ENCODE measurements at regions not wholly inside any gene's neighbourhood (a gene's known extent, or its start where the extent isn't known, plus 50 kb on each side); places are given as distances from the start of the nearest gene placed in this dataset.

DNA sequence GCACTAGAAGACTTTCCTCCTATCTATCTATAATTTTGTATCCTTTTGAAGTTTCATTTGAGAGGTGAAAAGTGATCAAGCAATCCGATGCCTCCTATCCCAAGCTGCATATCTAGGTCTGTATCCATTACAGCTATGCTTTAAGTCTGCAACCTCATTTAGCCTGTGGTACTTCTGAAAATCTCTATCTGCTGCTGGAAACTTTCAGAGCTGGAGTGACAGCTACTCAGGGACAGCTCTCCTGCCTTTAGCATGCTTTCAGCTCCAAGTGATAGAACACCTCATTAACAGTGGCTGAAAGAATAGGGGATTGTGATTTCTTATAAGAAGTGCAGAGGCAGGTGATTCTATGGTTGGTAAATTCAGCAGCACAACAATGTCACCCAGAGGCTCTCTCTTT is 1153.5 kb downstream of the AACS start:
- 76 to 97% (median 86%) methylated on average over 1 of the region's 1 CpG for WGBS, 5 donors
- Histone ChIP-seq H3K36me3 (no peaks in the 10 kb centered on the region), H3K27ac (no peak overlapping the region), H3K9me3 (no peaks in the 10 kb centered on the region), H3K4me1 (no peaks in the 10 kb centered on the region), H3K4me3 (no peak overlapping the region), H3K27me3 (replicated peaks in 1 of 7) (no peaks in the 10 kb centered on the region)
- TF ChIP-seq POLR2A (IDR thresholded peaks at IDR 0.05) (no peak), POLR2AphosphoS5 (IDR thresholded peaks at IDR 0.05) (no peak)
- TF ChIP-seq, protein P1, sequence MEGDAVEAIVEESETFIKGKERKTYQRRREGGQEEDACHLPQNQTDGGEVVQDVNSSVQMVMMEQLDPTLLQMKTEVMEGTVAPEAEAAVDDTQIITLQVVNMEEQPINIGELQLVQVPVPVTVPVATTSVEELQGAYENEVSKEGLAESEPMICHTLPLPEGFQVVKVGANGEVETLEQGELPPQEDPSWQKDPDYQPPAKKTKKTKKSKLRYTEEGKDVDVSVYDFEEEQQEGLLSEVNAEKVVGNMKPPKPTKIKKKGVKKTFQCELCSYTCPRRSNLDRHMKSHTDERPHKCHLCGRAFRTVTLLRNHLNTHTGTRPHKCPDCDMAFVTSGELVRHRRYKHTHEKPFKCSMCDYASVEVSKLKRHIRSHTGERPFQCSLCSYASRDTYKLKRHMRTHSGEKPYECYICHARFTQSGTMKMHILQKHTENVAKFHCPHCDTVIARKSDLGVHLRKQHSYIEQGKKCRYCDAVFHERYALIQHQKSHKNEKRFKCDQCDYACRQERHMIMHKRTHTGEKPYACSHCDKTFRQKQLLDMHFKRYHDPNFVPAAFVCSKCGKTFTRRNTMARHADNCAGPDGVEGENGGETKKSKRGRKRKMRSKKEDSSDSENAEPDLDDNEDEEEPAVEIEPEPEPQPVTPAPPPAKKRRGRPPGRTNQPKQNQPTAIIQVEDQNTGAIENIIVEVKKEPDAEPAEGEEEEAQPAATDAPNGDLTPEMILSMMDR (IDR thresholded peaks at IDR 0.05 in 8 of 11, conservative IDR thresholded peaks at IDR 0.05 in 3 of 11), result no peak
- intact Hi-C loops (cut with DNase I; ENCODE audit: low total_unique reads), result no loop called here
- no peak for DNase-seq

DNA sequence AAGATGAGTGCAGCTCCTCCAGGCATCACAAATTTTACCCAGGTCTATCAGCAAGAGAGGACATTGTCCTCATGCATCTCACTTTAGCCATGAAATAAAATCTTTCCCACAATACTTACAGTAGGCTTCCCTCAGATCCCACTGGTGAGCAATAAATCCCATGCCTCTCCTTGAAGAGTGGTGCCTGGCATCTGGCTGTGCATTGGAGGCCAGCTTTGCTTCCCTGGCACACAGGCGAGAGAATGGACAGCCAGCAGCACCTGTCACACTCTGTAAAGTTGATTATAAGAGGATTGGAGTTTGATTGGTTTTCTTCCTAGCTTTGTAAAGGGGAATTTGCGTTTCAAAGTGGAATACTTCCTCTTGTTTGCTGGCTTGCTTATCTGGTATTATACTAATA is 1153.9 kb downstream of the AACS start:
- H3K4me1 ChIP-seq, result no peaks in the 10 kb centered on the region
- intact Hi-C loops (cut with DNase I; ENCODE audit: low total_unique reads), result no loop called here
- no peak for TF ChIP-seq POLR2AphosphoS5 (IDR thresholded peaks at IDR 0.05)
- DNase-seq, result no peak
- H3K9me3 ChIP-seq, result no peaks in the 10 kb centered on the region
- no peaks in the 10 kb centered on the region for H3K27me3 ChIP-seq (replicated peaks in 1 of 7)
- H3K4me3 ChIP-seq, result no peak overlapping the region
- no peak overlapping the region for H3K27ac ChIP-seq
- H3K36me3 ChIP-seq, result no peaks in the 10 kb centered on the region
- WGBS, 5 donors, result 55 to 80% (median 63%) methylated on average over 2 of the region's 2 CpGs

DNA sequence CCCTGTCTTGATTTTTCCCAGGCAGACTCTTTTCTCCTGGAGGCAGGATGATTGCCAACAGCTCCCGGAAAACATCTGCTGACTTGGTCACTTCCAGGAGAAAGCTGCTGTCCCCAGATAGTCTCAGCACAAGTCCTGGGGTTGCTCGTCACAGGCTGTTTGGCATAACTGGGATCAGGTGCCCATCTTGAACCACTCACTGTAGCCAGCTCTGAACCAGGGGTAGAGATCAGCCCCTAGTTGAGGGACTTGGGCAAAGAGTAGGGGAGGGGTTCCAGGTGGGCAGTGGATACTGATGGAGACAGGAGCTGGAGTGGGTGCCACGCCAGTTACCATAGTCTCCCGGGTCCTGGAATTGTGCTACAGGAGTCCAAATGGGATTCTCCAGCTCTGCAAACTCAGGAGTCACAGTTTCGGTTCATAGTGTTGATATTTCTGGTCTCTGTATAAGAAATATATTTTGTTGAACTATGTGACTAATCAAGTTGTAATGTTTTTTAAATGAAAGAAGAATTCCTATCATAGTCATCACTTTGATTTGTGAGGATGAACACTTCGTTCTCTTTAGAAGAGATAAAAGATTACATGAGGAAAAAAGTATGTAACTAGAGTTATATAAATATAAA is 1154.5 kb downstream of the AACS start:
- WGBS, 5 donors, result 65 to 82% (median 72%) methylated on average over 6 of the region's 6 CpGs

DNA sequence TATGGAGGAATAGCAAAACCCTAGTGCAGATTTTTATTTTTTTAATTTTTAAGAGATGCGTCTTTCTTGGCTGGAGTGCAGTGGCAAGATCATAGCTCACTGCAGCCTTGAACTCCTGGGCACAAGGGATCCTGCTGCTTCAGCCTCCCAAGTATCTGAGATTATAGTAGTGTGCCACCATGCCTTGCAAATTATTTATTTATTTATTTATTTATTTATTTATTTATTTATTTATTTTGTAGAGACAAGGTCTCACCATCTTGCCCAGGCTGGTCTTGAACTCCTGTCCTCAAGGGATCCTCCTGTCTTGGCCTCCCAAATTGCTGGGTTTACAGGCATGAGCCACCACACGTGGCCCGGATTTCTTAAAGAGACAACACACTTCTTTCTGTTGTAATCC is 1158.8 kb downstream of the AACS start:
- DNase-seq, result no peak
- intact Hi-C loops (cut with DNase I; ENCODE audit: low total_unique reads), result no loop called here
- Histone ChIP-seq H3K4me3 (no peak overlapping the region), H3K27ac (no peak overlapping the region), H3K27me3 (replicated peaks in 1 of 7) (no peaks in the 10 kb centered on the region), H3K36me3 (no peaks in the 10 kb centered on the region), H3K9me3 (peaks cover 0 to 14% (median 8%) of the 10 kb centered on the region in 8 donors), H3K4me1 (no peaks in the 10 kb centered on the region)
- no peak for TF ChIP-seq POLR2AphosphoS5 (IDR thresholded peaks at IDR 0.05)
- TF ChIP-seq, protein P1 (IDR thresholded peaks at IDR 0.05 in 8 of 11, conservative IDR thresholded peaks at IDR 0.05 in 3 of 11), result no peak
- TF ChIP-seq POLR2A (IDR thresholded peaks at IDR 0.05), result no peak
- 86 to 92% (median 90%) methylated on average over 3 of the region's 3 CpGs for WGBS, 5 donors

More for the DNA sequence above, 1154.5 kb downstream of the AACS start:
- intact Hi-C loops (cut with DNase I; ENCODE audit: low total_unique reads), result no loop called here
- Histone ChIP-seq H3K4me3 (no peak overlapping the region), H3K9me3 (peaks cover 0 to 2% (median 0%) of the 10 kb centered on the region in 8 donors), H3K27ac (no peak overlapping the region), H3K27me3 (replicated peaks in 1 of 7) (no peaks in the 10 kb centered on the region), H3K4me1 (no peaks in the 10 kb centered on the region), H3K36me3 (no peaks in the 10 kb centered on the region)
- DNase-seq, result no peak
- TF ChIP-seq POLR2A (IDR thresholded peaks at IDR 0.05), result no peak
- no peak for TF ChIP-seq POLR2AphosphoS5 (IDR thresholded peaks at IDR 0.05)
- TF ChIP-seq, protein P1 (IDR thresholded peaks at IDR 0.05 in 8 of 11, conservative IDR thresholded peaks at IDR 0.05 in 3 of 11), result no peak
